ENCODE measurements at regions not wholly inside any gene's neighbourhood (a gene's known extent, or its start where the extent isn't known, plus 50 kb on each side); places are given as distances from the start of the nearest gene placed in this dataset.

DNA sequence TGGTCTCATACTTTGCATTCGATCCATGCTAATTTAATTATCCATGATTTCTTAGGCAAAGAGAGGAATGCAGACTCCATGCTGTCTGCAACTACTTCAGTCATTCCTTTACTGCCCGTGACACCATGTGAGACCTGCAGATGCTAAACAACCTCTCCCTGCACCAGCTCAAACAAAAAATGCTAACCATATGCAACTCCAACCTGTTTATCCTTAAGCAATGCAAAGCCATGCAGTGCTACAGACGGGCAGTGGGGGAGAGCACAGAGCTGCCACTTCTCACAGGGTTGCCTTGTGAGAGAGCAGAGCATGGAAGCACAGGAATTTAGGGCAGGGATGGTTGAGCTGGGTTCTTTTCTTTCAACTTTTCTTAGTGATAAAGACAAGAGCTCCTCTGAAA lies 74.9 kb upstream of the KLHL14 start:
- POLR2A ChIA-PET: no interaction called here
- Histone ChIP-seq H3K27ac (ENCODE audit: low read length) (no peak overlapping the region), H3K4me3 (ENCODE audit: control insufficient read depth in 1 of 2, extremely low read depth in 1 of 2, low read length in 1 of 2) (no peak overlapping the region), H3K9me3 (no peaks in the 10 kb centered on the region), H3K36me3 (ENCODE audit: control insufficient read depth in 2 of 2, extremely low read depth in 1 of 2, insufficient read depth in 1 of 2, low read length in 1 of 2) (no peaks in the 10 kb centered on the region), H3K27me3 (replicated peaks in 1 of 2; ENCODE audit: control insufficient read depth in 2 of 2, extremely low read depth in 1 of 2, insufficient read depth in 2 of 2, low read length in 1 of 2) (no peaks in the 10 kb centered on the region), H3K4me1 (ENCODE audit: control insufficient read depth in 1 of 2, extremely low read depth in 1 of 2, insufficient read depth in 2 of 2, low read length in 2 of 2) (no peaks in the 10 kb centered on the region)
- CTCF ChIA-PET: no interaction called here
- no peak overlapping the region for H3K4me3 Mint-ChIP-seq
- no peaks in the 10 kb centered on the region for H3K4me1 Mint-ChIP-seq
- no peak overlapping the region for H3K27ac Mint-ChIP-seq
- H3K9me3 Mint-ChIP-seq: peaks cover 9 to 14% (median 13%) of the 10 kb centered on the region in 3 donors
- WGBS (ENCODE audit: insufficient coverage): 26% methylated on average over 2 of the region's 3 CpGs
- no peak for DNase-seq
- no peak for ATAC-seq (replicated peaks in 1 of 4)
- no peaks in the 10 kb centered on the region for H3K27me3 Mint-ChIP-seq
- H3K36me3 Mint-ChIP-seq: no peaks in the 10 kb centered on the region

DNA sequence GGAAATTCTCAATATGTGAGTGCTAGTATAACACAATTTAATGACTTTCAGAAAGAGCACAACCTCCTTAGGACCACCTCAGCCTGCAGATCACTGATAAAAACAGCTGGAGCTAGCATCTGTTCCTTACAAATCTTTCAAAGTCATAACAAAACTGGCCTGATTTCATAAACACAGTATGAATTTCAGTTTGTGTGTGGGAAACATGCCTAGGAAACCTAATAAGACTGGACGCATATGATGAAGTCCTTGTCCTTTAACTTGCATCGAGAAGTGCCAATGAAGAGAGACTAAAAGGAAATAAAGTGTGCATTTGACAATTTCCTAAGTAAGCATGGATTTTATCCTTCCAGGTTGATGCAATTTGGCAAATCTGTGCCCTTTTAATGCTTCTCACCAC lies 74.1 kb upstream of the KLHL14 start:
- no peaks in the 10 kb centered on the region for H3K36me3 ChIP-seq (ENCODE audit: control insufficient read depth in 2 of 2, extremely low read depth in 1 of 2, insufficient read depth in 1 of 2, low read length in 1 of 2)
- no peaks in the 10 kb centered on the region for H3K27me3 ChIP-seq (replicated peaks in 1 of 2; ENCODE audit: control insufficient read depth in 2 of 2, extremely low read depth in 1 of 2, insufficient read depth in 2 of 2, low read length in 1 of 2)
- no CpG with 5 or more reads among the region's 2 CpGs for WGBS (ENCODE audit: insufficient coverage)
- no peak overlapping the region for H3K4me3 Mint-ChIP-seq
- no peaks in the 10 kb centered on the region for H3K4me1 Mint-ChIP-seq
- peaks cover 9 to 14% (median 12%) of the 10 kb centered on the region in 3 donors for H3K9me3 Mint-ChIP-seq
- no peaks in the 10 kb centered on the region for H3K27me3 Mint-ChIP-seq
- ATAC-seq (replicated peaks in 1 of 4): no peak
- H3K4me3 ChIP-seq (ENCODE audit: control insufficient read depth in 1 of 2, extremely low read depth in 1 of 2, low read length in 1 of 2): no peak overlapping the region
- H3K9me3 ChIP-seq: no peaks in the 10 kb centered on the region
- ChIA-PET POLR2A (no interaction called here), CTCF (no interaction called here)
- H3K27ac ChIP-seq (ENCODE audit: low read length): no peak overlapping the region
- no peak for DNase-seq
- H3K27ac Mint-ChIP-seq: no peak overlapping the region
- no peaks in the 10 kb centered on the region for H3K4me1 ChIP-seq (ENCODE audit: control insufficient read depth in 1 of 2, extremely low read depth in 1 of 2, insufficient read depth in 2 of 2, low read length in 2 of 2)
- H3K36me3 Mint-ChIP-seq: no peaks in the 10 kb centered on the region

GRCh38 chr18:32840962-32841361 lies 68.1 kb upstream of the KLHL14 start:
- Mint-ChIP-seq H3K4me3 (no peak overlapping the region), H3K36me3 (no peaks in the 10 kb centered on the region), H3K4me1 (no peaks in the 10 kb centered on the region), H3K27ac (no peak overlapping the region), H3K9me3 (peaks cover 0 to 5% (median 0%) of the 10 kb centered on the region in 3 donors), H3K27me3 (no peaks in the 10 kb centered on the region)
- no peak overlapping the region for H3K27ac ChIP-seq (ENCODE audit: low read length)
- no CpG with 5 or more reads among the region's 1 CpG for WGBS (ENCODE audit: insufficient coverage)
- H3K27me3 ChIP-seq (replicated peaks in 1 of 2; ENCODE audit: control insufficient read depth in 2 of 2, extremely low read depth in 1 of 2, insufficient read depth in 2 of 2, low read length in 1 of 2): no peaks in the 10 kb centered on the region
- no peaks in the 10 kb centered on the region for H3K9me3 ChIP-seq
- H3K36me3 ChIP-seq (ENCODE audit: control insufficient read depth in 2 of 2, extremely low read depth in 1 of 2, insufficient read depth in 1 of 2, low read length in 1 of 2): no peaks in the 10 kb centered on the region
- ChIA-PET POLR2A (no interaction called here), CTCF (no interaction called here)
- no peak for ATAC-seq (replicated peaks in 1 of 4)
- no peaks in the 10 kb centered on the region for H3K4me1 ChIP-seq (ENCODE audit: control insufficient read depth in 1 of 2, extremely low read depth in 1 of 2, insufficient read depth in 2 of 2, low read length in 2 of 2)
- DNase-seq: no peak
- H3K4me3 ChIP-seq (ENCODE audit: control insufficient read depth in 1 of 2, extremely low read depth in 1 of 2, low read length in 1 of 2): no peak overlapping the region

- H3K4me1 ChIP-seq (ENCODE audit: control insufficient read depth in 1 of 2, extremely low read depth in 1 of 2, insufficient read depth in 2 of 2, low read length in 2 of 2): no peaks in the 10 kb centered on the region
- Mint-ChIP-seq H3K4me1 (no peaks in the 10 kb centered on the region), H3K27me3 (peaks cover 0 to 2% of the 10 kb centered on the region in 2 donors), H3K27ac (no peak overlapping the region), H3K36me3 (no peaks in the 10 kb centered on the region), H3K9me3 (peaks cover 0 to 7% (median 0%) of the 10 kb centered on the region in 3 donors), H3K4me3 (no peak overlapping the region)
- no peak overlapping the region for H3K4me3 ChIP-seq (ENCODE audit: control insufficient read depth in 1 of 2, extremely low read depth in 1 of 2, low read length in 1 of 2)
- ChIA-PET POLR2A (no interaction called here), CTCF (no interaction called here)
- no peaks in the 10 kb centered on the region for H3K27me3 ChIP-seq (replicated peaks in 1 of 2; ENCODE audit: control insufficient read depth in 2 of 2, extremely low read depth in 1 of 2, insufficient read depth in 2 of 2, low read length in 1 of 2)
- no peak for DNase-seq
- H3K27ac ChIP-seq (ENCODE audit: low read length): no peak overlapping the region
- H3K9me3 ChIP-seq: no peaks in the 10 kb centered on the region
- no peaks in the 10 kb centered on the region for H3K36me3 ChIP-seq (ENCODE audit: control insufficient read depth in 2 of 2, extremely low read depth in 1 of 2, insufficient read depth in 1 of 2, low read length in 1 of 2)
- ATAC-seq (replicated peaks in 1 of 4): no peak
These were observed 63.1 kb upstream of the KLHL14 start for GRCh38 chr18:32835951-32836350.

DNA sequence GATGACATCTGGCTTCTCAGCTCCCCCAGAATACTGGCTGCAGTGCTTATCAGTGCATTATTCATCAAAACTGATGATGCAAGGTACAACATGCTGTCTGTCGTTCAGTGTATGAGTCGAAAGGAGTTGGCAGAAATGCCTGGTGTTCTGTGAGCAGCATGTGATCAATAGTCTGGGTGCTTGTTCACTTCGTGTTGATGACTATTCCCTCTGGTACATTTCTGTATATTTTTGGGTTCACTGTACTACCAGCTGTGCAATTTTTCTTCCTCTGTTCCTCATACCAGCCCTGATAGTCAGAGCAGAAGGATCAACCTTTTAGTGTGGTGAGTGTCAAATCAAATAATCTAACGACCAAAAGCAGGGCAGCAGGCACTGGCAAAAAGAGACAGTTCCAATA lies 59.0 kb upstream of the KLHL14 start:
- Histone ChIP-seq H3K36me3 (ENCODE audit: control insufficient read depth in 2 of 2, extremely low read depth in 1 of 2, insufficient read depth in 1 of 2, low read length in 1 of 2) (no peaks in the 10 kb centered on the region), H3K9me3 (no peaks in the 10 kb centered on the region), H3K4me3 (ENCODE audit: control insufficient read depth in 1 of 2, extremely low read depth in 1 of 2, low read length in 1 of 2) (no peak overlapping the region), H3K27ac (ENCODE audit: low read length) (no peak overlapping the region), H3K4me1 (ENCODE audit: control insufficient read depth in 1 of 2, extremely low read depth in 1 of 2, insufficient read depth in 2 of 2, low read length in 2 of 2) (no peaks in the 10 kb centered on the region), H3K27me3 (replicated peaks in 1 of 2; ENCODE audit: control insufficient read depth in 2 of 2, extremely low read depth in 1 of 2, insufficient read depth in 2 of 2, low read length in 1 of 2) (peaks cover 0 to 2% of the 10 kb centered on the region in 2 experiments)
- ATAC-seq (replicated peaks in 1 of 4): no peak
- Mint-ChIP-seq H3K27ac (no peak overlapping the region), H3K36me3 (no peaks in the 10 kb centered on the region), H3K27me3 (peaks cover 0 to 2% of the 10 kb centered on the region in 2 donors), H3K9me3 (peaks cover 0 to 19% (median 0%) of the 10 kb centered on the region in 3 donors), H3K4me3 (no peak overlapping the region), H3K4me1 (no peaks in the 10 kb centered on the region)
- no peak for DNase-seq
- ChIA-PET POLR2A (no interaction called here), CTCF (no interaction called here)
- WGBS (ENCODE audit: insufficient coverage): no CpG with 5 or more reads among the region's 4 CpGs

GRCh38 chr18:32823226-32823625 lies 50.4 kb upstream of the KLHL14 start:
- Histone ChIP-seq H3K27me3 (replicated peaks in 1 of 2; ENCODE audit: control insufficient read depth in 2 of 2, extremely low read depth in 1 of 2, insufficient read depth in 2 of 2, low read length in 1 of 2) (no peaks in the 10 kb centered on the region), H3K9me3 (no peaks in the 10 kb centered on the region), H3K4me1 (ENCODE audit: control insufficient read depth in 1 of 2, extremely low read depth in 1 of 2, insufficient read depth in 2 of 2, low read length in 2 of 2) (no peaks in the 10 kb centered on the region), H3K4me3 (ENCODE audit: control insufficient read depth in 1 of 2, extremely low read depth in 1 of 2, low read length in 1 of 2) (no peak overlapping the region), H3K27ac (ENCODE audit: low read length) (no peak overlapping the region), H3K36me3 (ENCODE audit: control insufficient read depth in 2 of 2, extremely low read depth in 1 of 2, insufficient read depth in 1 of 2, low read length in 1 of 2) (no peaks in the 10 kb centered on the region)
- Mint-ChIP-seq H3K36me3 (no peaks in the 10 kb centered on the region), H3K4me1 (no peaks in the 10 kb centered on the region), H3K27me3 (no peaks in the 10 kb centered on the region), H3K9me3 (peaks cover 0 to 17% (median 0%) of the 10 kb centered on the region in 3 donors), H3K4me3 (no peak overlapping the region), H3K27ac (no peak overlapping the region)
- WGBS (ENCODE audit: insufficient coverage): 62% methylated on average over 3 of the region's 6 CpGs
- ATAC-seq (replicated peaks in 1 of 4) (no peak), DNase-seq (no peak)
- ChIA-PET POLR2A (no interaction called here), CTCF (no interaction called here)
